ENCODE measurements at regions not wholly inside any gene's neighbourhood (a gene's known extent, or its start where the extent isn't known, plus 50 kb on each side); places are given as distances from the start of the nearest gene placed in this dataset.

GRCh38 chr9:13587571-13587970 is 308.1 kb upstream of the MPDZ start:
- DNase-seq, result no peak

GRCh38 chr9:13586587-13587374 is 307.3 kb upstream of the MPDZ start:
- DNase-seq, result no peak

GRCh38 chr9:13580760-13581159 is 301.3 kb upstream of the MPDZ start:
- no peak for DNase-seq

GRCh38 chr9:13580131-13580530 is 300.6 kb upstream of the MPDZ start:
- no peak for DNase-seq

- DNase-seq, result no peak
These were observed 296.6 kb upstream of the MPDZ start for GRCh38 chr9:13576101-13576500.

GRCh38 chr9:13575558-13575957 is 296.1 kb upstream of the MPDZ start:
- no peak for DNase-seq

GRCh38 chr9:13570068-13570974 is 290.8 kb upstream of the MPDZ start:
- no peak for DNase-seq

- no peak for DNase-seq
These were observed 290.1 kb upstream of the MPDZ start for GRCh38 chr9:13569602-13570067.

- peak; percentile 38 for DNase-seq
These were observed 289.5 kb upstream of the MPDZ start for GRCh38 chr9:13568841-13569601.

GRCh38 chr9:13568405-13568804 is 288.9 kb upstream of the MPDZ start:
- peak; percentile 18 for DNase-seq

GRCh38 chr9:13567833-13568232 is 288.3 kb upstream of the MPDZ start:
- no peak for DNase-seq

GRCh38 chr9:13557746-13558145 is 278.3 kb upstream of the MPDZ start:
- no peak for DNase-seq

- no peak for DNase-seq
These were observed 277.2 kb upstream of the MPDZ start for GRCh38 chr9:13556656-13557055.

GRCh38 chr9:13555989-13556500 is 276.6 kb upstream of the MPDZ start:
- DNase-seq, result peak; percentile 11

GRCh38 chr9:13555516-13555915 is 276.0 kb upstream of the MPDZ start:
- DNase-seq, result no peak

- no peak for DNase-seq
These were observed 275.1 kb upstream of the MPDZ start for GRCh38 chr9:13554626-13555025.

- DNase-seq, result peak; percentile 77
These were observed 273.2 kb upstream of the MPDZ start for GRCh38 chr9:13552606-13553215.

GRCh38 chr9:13550519-13550918 is 271.0 kb upstream of the MPDZ start:
- DNase-seq, result no peak

- DNase-seq, result no peak
These were observed 269.0 kb upstream of the MPDZ start for GRCh38 chr9:13548535-13548934.

GRCh38 chr9:13535141-13535540 is 255.6 kb upstream of the MPDZ start:
- DNase-seq, result no peak

GRCh38 chr9:13534006-13534405 is 254.5 kb upstream of the MPDZ start:
- DNase-seq, result no peak

GRCh38 chr9:13532407-13532806 is 252.9 kb upstream of the MPDZ start:
- no peak for DNase-seq

All from NCI-H2029 (cell line).